A673 (cell line): ENCODE measurements at regions not wholly inside any gene's neighbourhood (a gene's known extent, or its start where the extent isn't known, plus 50 kb on each side); places are given as distances from the start of the nearest gene placed in this dataset.

Source experiments
- BruUV-seq: library from RNA; stranded (reverse); fragments of 400-500 nt; replicated peaks from 2 replicates; lab custom pipeline; 2021; lab: Mats Ljungman, UMichigan
- CTCF ChIA-PET: fragments of 300-600 bp; sonication (Branson Sonifier 250); formaldehyde crosslinking; loops from one replicate; lab custom pipeline; 2022; ENCODE audit warnings: antibody characterized with exemption; lab: Charles Lee
- POLR2A ChIA-PET: fragments of 300-600 bp; sonication (Branson Sonifier 250); formaldehyde crosslinking; loops from one replicate; lab custom pipeline; 2022; ENCODE audit warnings: antibody characterized with exemption; ENCODE audit not compliant: low non-redundant PET; lab: Charles Lee
- DNase-seq: peaks from one replicate; pipeline ENCODE4 v3.0.0-alpha.2; 2015; ENCODE audit warnings: low spot score
- H3K27ac ChIP-seq: fragments of 200-600 bp; sonication (generic); 2 replicates; pipeline ENCODE4 v1.5.1; 2016; ENCODE audit warnings: mixed run types, low read depth, mild to moderate bottlenecking, mixed read lengths, antibody characterized with exemption, low read length; ENCODE audit not compliant: poor library complexity, severe bottlenecking
- H3K27me3 ChIP-seq: fragments of 200-600 bp; sonication (generic); replicated peaks from 2 replicates; pipeline ENCODE4 v1.6.1; 2017; ENCODE audit warnings: mixed run types, low read depth, mild to moderate bottlenecking, mixed read lengths, antibody characterized with exemption, low read length; ENCODE audit not compliant: insufficient read depth, poor library complexity
- H3K36me3 ChIP-seq: fragments of 200-600 bp; sonication (generic); 2 replicates; pipeline ENCODE4 v1.6.1; 2016; ENCODE audit warnings: mixed run types, mild to moderate bottlenecking, mixed read lengths, antibody characterized with exemption, low read length; ENCODE audit not compliant: insufficient read depth, poor library complexity, severe bottlenecking
- H3K4me1 ChIP-seq: fragments of 200-600 bp; sonication (generic); 2 replicates; pipeline ENCODE4 v1.6.1; 2017; ENCODE audit warnings: mixed run types, mild to moderate bottlenecking, mixed read lengths, antibody characterized with exemption, low read length; ENCODE audit not compliant: insufficient read depth, poor library complexity, severe bottlenecking
- H3K4me3 ChIP-seq: fragments of 200-600 bp; sonication (generic); 2 replicates; pipeline ENCODE4 v1.5.1; 2016; ENCODE audit warnings: low read depth, mixed run types, mild to moderate bottlenecking, mixed read lengths, low read length; ENCODE audit not compliant: poor library complexity, severe bottlenecking
- H3K9me3 ChIP-seq: fragments of 200-600 bp; sonication (generic); 2 replicates; pipeline ENCODE4 v1.6.1; 2016; ENCODE audit warnings: mixed run types, low read depth, mild to moderate bottlenecking, mixed read lengths, antibody characterized with exemption, low read length; ENCODE audit not compliant: poor library complexity, severe bottlenecking
- EZH2 ChIP-seq: fragments of 200-600 bp; sonication (generic); IDR thresholded peaks from 2 replicates; pipeline ENCODE4 v1.6.1; 2017; ENCODE audit warnings: borderline replicate concordance, low read depth, mild to moderate bottlenecking, mixed read lengths, antibody characterized with exemption, low read length; ENCODE audit not compliant: poor library complexity, severe bottlenecking
- intact Hi-C: fragments of 100-400 bp; cut with micrococcal nuclease; formaldehyde crosslinking; loops from one replicate; pipeline ENCODE4 v1.10.0; 2022; ENCODE audit not compliant: unreplicated experiment
- TF ChIP-seq, protein P1 (sequence below): fragments of 300-800, 200-600 bp; sonication (generic); conservative IDR thresholded peaks from 2 replicates; pipeline ENCODE4 v1.5.1; 2017; ENCODE audit warnings: low read depth, mild to moderate bottlenecking, antibody characterized with exemption, low read length, moderate library complexity, mixed read lengths

DNA sequence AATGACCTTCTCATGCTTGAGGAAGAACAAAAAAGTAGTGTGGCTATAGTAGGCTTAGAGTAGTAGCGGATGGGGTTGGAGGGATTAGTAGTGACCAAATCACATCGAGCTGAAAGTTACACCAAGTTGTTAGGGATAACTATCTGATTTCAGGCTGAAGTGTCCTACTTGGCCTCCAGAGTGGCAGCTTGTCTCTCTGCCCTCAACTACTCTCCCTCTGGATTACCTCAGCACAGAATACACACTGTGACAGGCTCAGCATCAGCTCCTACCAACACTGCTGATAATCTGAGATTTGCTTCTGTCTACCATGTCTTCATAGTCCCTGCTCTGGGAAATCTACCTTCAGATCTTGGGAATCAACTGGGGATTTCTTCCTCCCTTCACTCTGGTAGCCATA, 714.6 kb upstream of the GRAMD2B start:
- no peak for TF ChIP-seq EZH2
- TF ChIP-seq, protein P1, sequence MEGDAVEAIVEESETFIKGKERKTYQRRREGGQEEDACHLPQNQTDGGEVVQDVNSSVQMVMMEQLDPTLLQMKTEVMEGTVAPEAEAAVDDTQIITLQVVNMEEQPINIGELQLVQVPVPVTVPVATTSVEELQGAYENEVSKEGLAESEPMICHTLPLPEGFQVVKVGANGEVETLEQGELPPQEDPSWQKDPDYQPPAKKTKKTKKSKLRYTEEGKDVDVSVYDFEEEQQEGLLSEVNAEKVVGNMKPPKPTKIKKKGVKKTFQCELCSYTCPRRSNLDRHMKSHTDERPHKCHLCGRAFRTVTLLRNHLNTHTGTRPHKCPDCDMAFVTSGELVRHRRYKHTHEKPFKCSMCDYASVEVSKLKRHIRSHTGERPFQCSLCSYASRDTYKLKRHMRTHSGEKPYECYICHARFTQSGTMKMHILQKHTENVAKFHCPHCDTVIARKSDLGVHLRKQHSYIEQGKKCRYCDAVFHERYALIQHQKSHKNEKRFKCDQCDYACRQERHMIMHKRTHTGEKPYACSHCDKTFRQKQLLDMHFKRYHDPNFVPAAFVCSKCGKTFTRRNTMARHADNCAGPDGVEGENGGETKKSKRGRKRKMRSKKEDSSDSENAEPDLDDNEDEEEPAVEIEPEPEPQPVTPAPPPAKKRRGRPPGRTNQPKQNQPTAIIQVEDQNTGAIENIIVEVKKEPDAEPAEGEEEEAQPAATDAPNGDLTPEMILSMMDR = no peak
- Histone ChIP-seq H3K27ac (no peak overlapping the region), H3K36me3 (no peaks in the 10 kb centered on the region), H3K27me3 (peaks cover 4% of the 10 kb centered on the region), H3K4me1 (no peaks in the 10 kb centered on the region), H3K9me3 (peaks cover 8% of the 10 kb centered on the region), H3K4me3 (no peak overlapping the region)
- POLR2A ChIA-PET = no interaction called here
- intact Hi-C loops = no loop called here
- CTCF ChIA-PET = no interaction called here
- no TSS peak for BruUV-seq
- DNase-seq = no peak

DNA sequence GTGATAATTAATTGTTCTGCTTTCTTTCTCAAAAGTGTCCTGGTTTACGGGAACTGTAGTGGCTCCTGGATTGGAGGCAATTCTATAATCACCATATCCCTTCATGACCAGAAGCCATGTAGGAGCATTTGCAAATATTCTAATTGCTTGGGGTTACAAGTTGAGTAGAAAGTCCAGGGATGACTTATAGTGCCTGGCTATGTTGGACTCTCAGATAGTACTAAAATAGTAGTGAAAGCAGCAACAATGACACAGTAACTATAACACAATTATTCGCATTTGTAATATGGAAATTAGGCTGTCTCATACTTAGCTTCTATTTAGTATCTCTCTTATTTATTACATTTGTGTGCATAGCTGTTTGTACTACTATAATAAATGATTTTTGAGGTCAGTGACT, 712.5 kb upstream of the GRAMD2B start:
- H3K27ac ChIP-seq = no peak overlapping the region
- POLR2A ChIA-PET = no interaction called here
- no peaks in the 10 kb centered on the region for H3K4me1 ChIP-seq

DNA sequence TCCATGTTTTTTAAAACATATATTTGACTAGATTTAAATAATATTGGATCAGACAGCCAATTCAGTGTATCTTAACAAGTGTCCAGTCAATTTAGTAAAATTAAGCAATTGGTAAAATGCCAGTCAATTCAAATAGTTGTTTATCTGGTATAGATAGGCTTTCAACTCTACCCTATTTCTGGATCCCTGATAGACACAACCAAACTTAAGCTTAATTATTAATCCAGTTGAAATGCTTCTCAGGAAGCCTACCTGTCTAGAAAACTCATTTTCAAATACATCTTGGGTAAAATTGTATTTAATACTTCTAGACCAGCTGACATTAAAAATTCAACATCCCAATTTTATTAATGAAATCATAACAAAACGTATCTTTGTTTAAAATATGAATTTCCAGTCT, 710.8 kb upstream of the GRAMD2B start:
- ChIA-PET CTCF (no interaction called here), POLR2A (no interaction called here)
- peaks cover 8% of the 10 kb centered on the region for H3K27me3 ChIP-seq
- no peak for DNase-seq
- no peak for TF ChIP-seq EZH2
- H3K27ac ChIP-seq = no peak overlapping the region
- no peak overlapping the region for H3K4me3 ChIP-seq
- H3K4me1 ChIP-seq = no peaks in the 10 kb centered on the region
- intact Hi-C loops = no loop called here
- no TSS peak for BruUV-seq
- H3K9me3 ChIP-seq = no peaks in the 10 kb centered on the region
- no peaks in the 10 kb centered on the region for H3K36me3 ChIP-seq

More for the DNA sequence above, 712.5 kb upstream of the GRAMD2B start:
- Histone ChIP-seq H3K36me3 (no peaks in the 10 kb centered on the region), H3K4me3 (no peak overlapping the region), H3K9me3 (no peaks in the 10 kb centered on the region), H3K27me3 (peaks cover 8% of the 10 kb centered on the region)
- TF ChIP-seq, protein P1 = no peak
- TF ChIP-seq EZH2 = no peak
- CTCF ChIA-PET = no interaction called here
- no TSS peak for BruUV-seq
- intact Hi-C loops = no loop called here
- no peak for DNase-seq

DNA sequence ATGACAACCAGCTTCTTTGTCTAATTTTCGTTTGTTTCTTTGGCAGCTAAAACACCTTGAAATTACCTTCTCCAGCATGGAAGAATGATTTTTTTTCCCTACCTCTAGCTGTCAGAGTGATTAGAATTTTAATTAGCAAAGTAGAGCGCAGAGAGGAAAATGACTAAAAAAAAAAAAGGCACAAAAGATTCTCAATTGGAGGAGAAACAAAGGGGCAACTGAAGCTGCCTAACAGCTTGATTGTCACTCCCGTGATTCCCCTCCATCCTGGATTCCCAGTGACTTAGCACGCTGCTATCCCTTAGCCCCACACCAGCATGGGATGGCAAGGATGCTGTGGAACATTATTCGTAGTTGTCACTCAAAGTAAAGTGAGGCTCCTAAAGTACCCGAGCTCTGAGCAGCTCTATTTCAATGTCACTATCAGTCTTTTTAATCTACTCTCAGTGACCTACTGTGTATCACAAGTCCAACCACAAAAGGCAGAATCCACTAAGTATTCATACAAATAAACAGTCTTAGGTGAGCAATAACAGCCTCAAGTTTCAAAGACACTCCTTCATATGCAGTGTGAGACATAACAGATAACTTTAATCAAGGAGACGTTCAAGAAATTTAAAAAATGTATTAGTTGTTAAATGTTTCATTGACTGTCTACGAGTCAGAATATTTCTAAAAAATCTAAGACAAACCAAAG, 710.0 kb upstream of the GRAMD2B start:
- H3K4me3 ChIP-seq = no peak overlapping the region
- H3K4me1 ChIP-seq = no peaks in the 10 kb centered on the region
- DNase-seq = no peak
- no peaks in the 10 kb centered on the region for H3K9me3 ChIP-seq
- ChIA-PET CTCF (no interaction called here), POLR2A (no interaction called here)
- H3K27me3 ChIP-seq = peaks cover 8% of the 10 kb centered on the region
- intact Hi-C loops = no loop called here
- TF ChIP-seq EZH2 = no peak
- TF ChIP-seq, protein P1 = no peak
- H3K36me3 ChIP-seq = no peaks in the 10 kb centered on the region
- no TSS peak for BruUV-seq
- no peak overlapping the region for H3K27ac ChIP-seq
